ENCODE measurements at regions not wholly inside any gene's neighbourhood (a gene's known extent, or its start where the extent isn't known, plus 50 kb on each side); places are given as distances from the start of the nearest gene placed in this dataset.
"Not testable (repeated sequence)": the region's sequence is repeated elsewhere in the genome, so short reads cannot be mapped to it uniquely, and the experiment has no call there.

- no peak for FAIRE-seq
Measured at GRCh38 chr4:111435986-111436744, 709.1 kb upstream of the FAM241A start.

GRCh38 chr4:111441687-111442086 lies 703.6 kb upstream of the FAM241A start:
- FAIRE-seq = no peak

GRCh38 chr4:111444836-111445235 lies 700.4 kb upstream of the FAM241A start:
- FAIRE-seq = not testable (repeated sequence)

GRCh38 chr4:111449657-111450056 lies 695.6 kb upstream of the FAM241A start:
- no peak for FAIRE-seq

- FAIRE-seq = no peak
Measured at GRCh38 chr4:111450867-111451266, 694.4 kb upstream of the FAM241A start.

GRCh38 chr4:111453216-111453615 lies 692.0 kb upstream of the FAM241A start:
- FAIRE-seq = no peak

GRCh38 chr4:111454961-111455360 lies 690.3 kb upstream of the FAM241A start:
- FAIRE-seq = no peak

GRCh38 chr4:111464251-111465045 lies 680.8 kb upstream of the FAM241A start:
- no peak for FAIRE-seq

- FAIRE-seq = no peak
Measured at GRCh38 chr4:111466811-111467604, 678.2 kb upstream of the FAM241A start.

GRCh38 chr4:111475001-111475400 lies 670.3 kb upstream of the FAM241A start:
- no peak for FAIRE-seq

- FAIRE-seq = no peak
Measured at GRCh38 chr4:111475666-111476065, 669.6 kb upstream of the FAM241A start.

GRCh38 chr4:111480510-111480909 lies 664.7 kb upstream of the FAM241A start:
- no peak for FAIRE-seq

- FAIRE-seq = no peak
Measured at GRCh38 chr4:111483375-111484169, 661.7 kb upstream of the FAM241A start.

GRCh38 chr4:111492496-111492895 lies 652.8 kb upstream of the FAM241A start:
- no peak for FAIRE-seq

GRCh38 chr4:111494471-111494870 lies 650.8 kb upstream of the FAM241A start:
- no peak for FAIRE-seq

- FAIRE-seq = no peak
Measured at GRCh38 chr4:111494971-111495370, 650.3 kb upstream of the FAM241A start.

- no peak for FAIRE-seq
Measured at GRCh38 chr4:111499291-111499690, 646.0 kb upstream of the FAM241A start.

GRCh38 chr4:111499706-111500105 lies 645.5 kb upstream of the FAM241A start:
- no peak for FAIRE-seq

GRCh38 chr4:111500858-111501257 lies 644.4 kb upstream of the FAM241A start:
- FAIRE-seq = no peak

GRCh38 chr4:111501946-111502345 lies 643.3 kb upstream of the FAM241A start:
- FAIRE-seq = no peak

GRCh38 chr4:111502626-111503025 lies 642.6 kb upstream of the FAM241A start:
- no peak for FAIRE-seq

- FAIRE-seq = no peak
Measured at GRCh38 chr4:111506706-111507105, 638.5 kb upstream of the FAM241A start.

GRCh38 chr4:111510535-111510934 lies 634.7 kb upstream of the FAM241A start:
- no peak for FAIRE-seq

Data from G401.6 (cell line).